HG03354 (cell line): ENCODE measurements at regions not wholly inside any gene's neighbourhood (a gene's known extent, or its start where the extent isn't known, plus 50 kb on each side); places are given as distances from the start of the nearest gene placed in this dataset.
"Not testable (repeated sequence)": the region's sequence is repeated elsewhere in the genome, so short reads cannot be mapped to it uniquely, and the experiment has no call there.

Experiments used
- ATAC-seq: cut with Tn5 transposase; IDR thresholded peaks from one replicate; pipeline ENCODE4 v1.9.1; 2021; ENCODE audit warnings: mild to moderate bottlenecking; ENCODE audit not compliant: unreplicated experiment, poor library complexity, severe bottlenecking

- no peak for ATAC-seq
Measured at GRCh38 chr18:78427081-78427480, 552.5 kb upstream of the SALL3 start.

- ATAC-seq: no peak
Measured at GRCh38 chr18:78429127-78430108, 550.2 kb upstream of the SALL3 start.

- ATAC-seq: no peak
Measured at GRCh38 chr18:78430131-78430758, 549.4 kb upstream of the SALL3 start.

GRCh38 chr18:78431606-78432005, 548.0 kb upstream of the SALL3 start:
- no peak for ATAC-seq

GRCh38 chr18:78433562-78433961, 546.1 kb upstream of the SALL3 start:
- ATAC-seq: no peak

GRCh38 chr18:78436110-78436509, 543.5 kb upstream of the SALL3 start:
- ATAC-seq: no peak

- ATAC-seq: not testable (repeated sequence)
Measured at GRCh38 chr18:78438235-78438634, 541.4 kb upstream of the SALL3 start.

- ATAC-seq: no peak
Measured at GRCh38 chr18:78445880-78446279, 533.7 kb upstream of the SALL3 start.

- no peak for ATAC-seq
Measured at GRCh38 chr18:78447211-78447610, 532.4 kb upstream of the SALL3 start.

- no peak for ATAC-seq
Measured at GRCh38 chr18:78448106-78448505, 531.5 kb upstream of the SALL3 start.

- ATAC-seq: no peak
Measured at GRCh38 chr18:78448591-78448990, 531.0 kb upstream of the SALL3 start.

- ATAC-seq: no peak
Measured at GRCh38 chr18:78454221-78454620, 525.4 kb upstream of the SALL3 start.

- ATAC-seq: no peak
Measured at GRCh38 chr18:78455386-78455785, 524.2 kb upstream of the SALL3 start.

GRCh38 chr18:78457011-78457410, 522.6 kb upstream of the SALL3 start:
- no peak for ATAC-seq

- no peak for ATAC-seq
Measured at GRCh38 chr18:78457731-78458130, 521.9 kb upstream of the SALL3 start.

GRCh38 chr18:78458356-78458755, 521.3 kb upstream of the SALL3 start:
- no peak for ATAC-seq

- ATAC-seq: no peak
Measured at GRCh38 chr18:78459668-78460067, 520.0 kb upstream of the SALL3 start.

GRCh38 chr18:78460558-78460957, 519.1 kb upstream of the SALL3 start:
- ATAC-seq: no peak

GRCh38 chr18:78473563-78473962, 506.1 kb upstream of the SALL3 start:
- no peak for ATAC-seq

GRCh38 chr18:78477840-78478239, 501.8 kb upstream of the SALL3 start:
- no peak for ATAC-seq

- no peak for ATAC-seq
Measured at GRCh38 chr18:78479443-78479842, 500.2 kb upstream of the SALL3 start.
